Right kidney (tissue), 1 donor: ENCODE measurements at regions not wholly inside any gene's neighbourhood (a gene's known extent, or its start where the extent isn't known, plus 50 kb on each side); places are given as distances from the start of the nearest gene placed in this dataset.
"Not testable (repeated sequence)": the region's sequence is repeated elsewhere in the genome, so short reads cannot be mapped to it uniquely, and the experiment has no call there.

ENCODE experiments used
- DNase-seq: peaks from one replicate; pipeline ENCODE4 v3.0.0-alpha.2; 2016

- DNase-seq = no peak
These were observed 567.3 kb upstream of the ZNF385D start for GRCh38 chr3:22318325-22318724.

GRCh38 chr3:22319446-22319845 lies 568.4 kb upstream of the ZNF385D start:
- no peak for DNase-seq

- no peak for DNase-seq
These were observed 571.9 kb upstream of the ZNF385D start for GRCh38 chr3:22322861-22323260.

GRCh38 chr3:22326305-22326704 lies 575.3 kb upstream of the ZNF385D start:
- no peak for DNase-seq

GRCh38 chr3:22334996-22335395 lies 584.0 kb upstream of the ZNF385D start:
- DNase-seq = no peak

GRCh38 chr3:22349215-22349851 lies 598.3 kb upstream of the ZNF385D start:
- DNase-seq = no peak

GRCh38 chr3:22351806-22352205 lies 600.8 kb upstream of the ZNF385D start:
- DNase-seq = no peak

GRCh38 chr3:22353126-22353525 lies 602.1 kb upstream of the ZNF385D start:
- no peak for DNase-seq

- DNase-seq = no peak
These were observed 607.3 kb upstream of the ZNF385D start for GRCh38 chr3:22358334-22358733.

GRCh38 chr3:22360164-22360563 lies 609.2 kb upstream of the ZNF385D start:
- DNase-seq = no peak

- no peak for DNase-seq
These were observed 610.0 kb upstream of the ZNF385D start for GRCh38 chr3:22360970-22361369.

GRCh38 chr3:22361521-22361920 lies 610.5 kb upstream of the ZNF385D start:
- DNase-seq = no peak

- no peak for DNase-seq
These were observed 613.8 kb upstream of the ZNF385D start for GRCh38 chr3:22364851-22365250.

- DNase-seq = no peak
These were observed 615.8 kb upstream of the ZNF385D start for GRCh38 chr3:22366781-22367180.

GRCh38 chr3:22371036-22371435 lies 620.0 kb upstream of the ZNF385D start:
- no peak for DNase-seq

GRCh38 chr3:22371607-22372291 lies 620.7 kb upstream of the ZNF385D start:
- no peak for DNase-seq

GRCh38 chr3:22372292-22373062 lies 621.5 kb upstream of the ZNF385D start:
- DNase-seq = peak; percentile 69

- DNase-seq = no peak
These were observed 622.2 kb upstream of the ZNF385D start for GRCh38 chr3:22373182-22373581.

GRCh38 chr3:22373827-22374226 lies 622.8 kb upstream of the ZNF385D start:
- DNase-seq = no peak

GRCh38 chr3:22377421-22377820 lies 626.4 kb upstream of the ZNF385D start:
- no peak for DNase-seq

- no peak for DNase-seq
These were observed 627.9 kb upstream of the ZNF385D start for GRCh38 chr3:22378869-22379268.

GRCh38 chr3:22380253-22380652 lies 629.2 kb upstream of the ZNF385D start:
- DNase-seq = no peak

- not testable (repeated sequence) for DNase-seq
These were observed 630.6 kb upstream of the ZNF385D start for GRCh38 chr3:22381564-22381963.

- no peak for DNase-seq
These were observed 632.3 kb upstream of the ZNF385D start for GRCh38 chr3:22383285-22383684.
